ENCODE measurements at regions not wholly inside any gene's neighbourhood (a gene's known extent, or its start where the extent isn't known, plus 50 kb on each side); places are given as distances from the start of the nearest gene placed in this dataset.
A peak's percentile ranks its signal among the peaks of the same experiment; 100 is the strongest.

GRCh38 chr7:52498366-52498765, 537.1 kb upstream of the POM121L12 start:
- no peak for DNase-seq

- DNase-seq: no peak
Observed at GRCh38 chr7:52486267-52486666, 549.2 kb upstream of the POM121L12 start.

- DNase-seq: no peak
Observed at GRCh38 chr7:52482076-52482475, 553.4 kb upstream of the POM121L12 start.

- no peak for DNase-seq
Observed at GRCh38 chr7:52481571-52481970, 553.9 kb upstream of the POM121L12 start.

- no peak for DNase-seq
Observed at GRCh38 chr7:52479990-52480389, 555.4 kb upstream of the POM121L12 start.

GRCh38 chr7:52475001-52475582, 560.3 kb upstream of the POM121L12 start:
- DNase-seq: no peak

GRCh38 chr7:52473756-52474155, 561.7 kb upstream of the POM121L12 start:
- DNase-seq: no peak

GRCh38 chr7:52472006-52472620, 563.3 kb upstream of the POM121L12 start:
- DNase-seq: no peak

GRCh38 chr7:52465216-52465615, 570.2 kb upstream of the POM121L12 start:
- no peak for DNase-seq

- DNase-seq: no peak
Observed at GRCh38 chr7:52463341-52463740, 572.1 kb upstream of the POM121L12 start.

- no peak for DNase-seq
Observed at GRCh38 chr7:52462474-52462873, 573.0 kb upstream of the POM121L12 start.

GRCh38 chr7:52455571-52455970, 579.9 kb upstream of the POM121L12 start:
- DNase-seq: no peak

GRCh38 chr7:52450816-52451215, 584.6 kb upstream of the POM121L12 start:
- peak in 1 of 58 donors; percentile 7 for DNase-seq

GRCh38 chr7:52447581-52448180, 587.8 kb upstream of the POM121L12 start:
- DNase-seq: no peak

- DNase-seq: peak in 1 of 58 donors; percentile 4
Observed at GRCh38 chr7:52436278-52436677, 599.2 kb upstream of the POM121L12 start.

- DNase-seq: peak in 1 of 58 donors; percentile 3
Observed at GRCh38 chr7:52431082-52431815, 604.2 kb upstream of the POM121L12 start.

- peak in 3 of 58 donors; percentile 3 to 37 (median 3) for DNase-seq
Observed at GRCh38 chr7:52423251-52423650, 612.2 kb upstream of the POM121L12 start.

- no peak for DNase-seq
Observed at GRCh38 chr7:52413051-52413450, 622.4 kb upstream of the POM121L12 start.

- no peak for DNase-seq
Observed at GRCh38 chr7:52410032-52410431, 625.4 kb upstream of the POM121L12 start.

GRCh38 chr7:52406808-52407207, 628.6 kb upstream of the POM121L12 start:
- no peak for DNase-seq

GRCh38 chr7:52382731-52383130, 652.7 kb upstream of the POM121L12 start:
- DNase-seq: no peak

- no peak for DNase-seq
Observed at GRCh38 chr7:52369922-52370321, 665.5 kb upstream of the POM121L12 start.
